LHCN-M2 (cell line): ENCODE measurements at regions not wholly inside any gene's neighbourhood (a gene's known extent, or its start where the extent isn't known, plus 50 kb on each side); places are given as distances from the start of the nearest gene placed in this dataset.
"Not testable (repeated sequence)": the region's sequence is repeated elsewhere in the genome, so short reads cannot be mapped to it uniquely, and the experiment has no call there.

Experiments used
- DNase-seq: peaks from one replicate; pipeline ENCODE4 v3.0.0-alpha.2; 2012; ENCODE audit warnings: low read depth

- DNase-seq, result no peak
Measured at GRCh38 chr4:140249351-140249750, 95.4 kb upstream of the MAML3 start.

GRCh38 chr4:140247237-140247636 is 93.3 kb upstream of the MAML3 start:
- no peak for DNase-seq

- DNase-seq, result no peak
Measured at GRCh38 chr4:140246216-140246615, 92.2 kb upstream of the MAML3 start.

GRCh38 chr4:140244328-140244727 is 90.3 kb upstream of the MAML3 start:
- no peak for DNase-seq

- no peak for DNase-seq
Measured at GRCh38 chr4:140243278-140243753, 89.3 kb upstream of the MAML3 start.

GRCh38 chr4:140242357-140243277 is 88.6 kb upstream of the MAML3 start:
- DNase-seq, result no peak

GRCh38 chr4:140240237-140240636 is 86.3 kb upstream of the MAML3 start:
- no peak for DNase-seq

GRCh38 chr4:140239311-140239710 is 85.3 kb upstream of the MAML3 start:
- DNase-seq, result no peak

- DNase-seq, result peak; percentile 33
Measured at GRCh38 chr4:140238351-140239056, 84.5 kb upstream of the MAML3 start.

- DNase-seq, result peak; percentile 27
Measured at GRCh38 chr4:140237616-140238350, 83.8 kb upstream of the MAML3 start.

- no peak for DNase-seq
Measured at GRCh38 chr4:140236654-140237169, 82.7 kb upstream of the MAML3 start.

GRCh38 chr4:140234697-140235060 is 80.7 kb upstream of the MAML3 start:
- DNase-seq, result no peak

GRCh38 chr4:140233791-140234696 is 80.1 kb upstream of the MAML3 start:
- DNase-seq, result peak; percentile 74

GRCh38 chr4:140229881-140230280 is 75.9 kb upstream of the MAML3 start:
- DNase-seq, result no peak

GRCh38 chr4:140227286-140227685 is 73.3 kb upstream of the MAML3 start:
- DNase-seq, result no peak

- peak; percentile 36 for DNase-seq
Measured at GRCh38 chr4:140223056-140223810, 69.2 kb upstream of the MAML3 start.

- peak; percentile 24 for DNase-seq
Measured at GRCh38 chr4:140222171-140222570, 68.2 kb upstream of the MAML3 start.

- DNase-seq, result no peak
Measured at GRCh38 chr4:140220058-140220457, 66.1 kb upstream of the MAML3 start.

- no peak for DNase-seq
Measured at GRCh38 chr4:140219567-140219966, 65.6 kb upstream of the MAML3 start.

- DNase-seq, result not testable (repeated sequence)
Measured at GRCh38 chr4:140219070-140219469, 65.1 kb upstream of the MAML3 start.
